K562 (cell line): ENCODE measurements at regions not wholly inside any gene's neighbourhood (a gene's known extent, or its start where the extent isn't known, plus 50 kb on each side); places are given as distances from the start of the nearest gene placed in this dataset.

ENCODE experiments used
- ATAC-seq: fragments of 200-7000 bp; cut with Tn5 transposase; 3 replicates; pipeline ENCODE4 v1.9.1; 2020; ENCODE audit warnings: moderate library complexity
- BruUV-seq: library from RNA; stranded (reverse); fragments of 400-500 nt; replicated peaks from 2 replicates; lab custom pipeline; 2021; lab: Mats Ljungman, UMichigan
- CTCF ChIA-PET: fragments of 300-600 bp; formaldehyde crosslinking; extraction: SDS; loops from one replicate; lab custom pipeline; 2021; ENCODE audit warnings: low intra/inter-chr PET ratio; lab: Yijun Ruan, JAX
- POLR2A ChIA-PET: fragments of 300-600, 350-650 bp; sonication (Branson Sonifier 250); formaldehyde crosslinking; extraction: SDS; loops from one replicate; lab custom pipeline; 2021; ENCODE audit warnings: antibody characterized with exemption, inconsistent platforms; lab: Yijun Ruan, JAX
- DNase-seq, 4 experiments: peaks; one replicate each; pipeline versions ENCODE4 v3.0.0 to v3.0.0-alpha.2; 2011 to 2018; ENCODE audit warnings: low spot score in 3 of 4, mixed read lengths in 3 of 4; ENCODE audit errors: extremely low read depth in 1 of 4
- FAIRE-seq: peaks from 2 replicates; lab custom pipeline; 2011; peaks lifted over from hg19 to GRCh38; lab: Jason Lieb, UNC
- H2AFZ ChIP-seq: 2 replicates; pipeline ENCODE4 v1.6.0; 2011; ENCODE audit warnings: low read depth, low read length, control low read depth, inconsistent platforms
- H3K27ac ChIP-seq: fragments of 200-600 bp; 3 replicates; pipeline ENCODE4 v1.8.0; 2011; ENCODE audit warnings: low read depth, mild to moderate bottlenecking, control low read depth, inconsistent platforms, low read length, moderate library complexity, mixed read lengths; ENCODE audit errors: extremely low read depth
- H3K27me3 ChIP-seq, 2 experiments: fragments of 300-600 bp in 1 of 2; 2 replicates in 1 of 2; 3 replicates in 1 of 2; pipeline versions ENCODE4 v1.6.0 to v1.8.0; 2011; ENCODE audit warnings: inconsistent platforms in 2 of 2, low read length in 2 of 2, mild to moderate bottlenecking in 1 of 2, mixed read lengths in 1 of 2, moderate library complexity in 1 of 2; ENCODE audit not compliant: control insufficient read depth in 2 of 2, insufficient read depth in 2 of 2
- H3K36me3 ChIP-seq: fragments of 300-600 bp; 3 replicates; pipeline ENCODE4 v1.8.0; 2011; ENCODE audit warnings: mild to moderate bottlenecking, low read length, inconsistent platforms; ENCODE audit not compliant: control insufficient read depth, insufficient read depth
- H3K4me1 ChIP-seq, 2 experiments: fragments of 200-600 bp in 1 of 2; replicated peaks in 1 of 2; 2 replicates in 1 of 2; 3 replicates in 1 of 2; pipeline versions ENCODE4 v1.5.1 to v1.8.0; 2011; ENCODE audit warnings: inconsistent platforms in 2 of 2, low read length in 2 of 2, mild to moderate bottlenecking in 1 of 2, mixed read lengths in 1 of 2, moderate library complexity in 1 of 2; ENCODE audit not compliant: control insufficient read depth in 2 of 2, insufficient read depth in 2 of 2
- H3K4me2 ChIP-seq: 2 replicates; pipeline ENCODE4 v1.6.1; 2011; ENCODE audit warnings: low read length, control low read depth, inconsistent platforms, mixed read lengths; ENCODE audit not compliant: insufficient read depth
- H3K4me3 ChIP-seq: fragments of 200-600 bp; sonication (generic), shearing (Covaris generic); 2 replicates; pipeline ENCODE4 v1.5.1; 2016; ENCODE audit warnings: control low read depth, inconsistent platforms
- H3K79me2 ChIP-seq: fragments of 200-600 bp; 3 replicates; pipeline ENCODE4 v1.8.0; 2011; ENCODE audit warnings: low read length, inconsistent platforms; ENCODE audit not compliant: control insufficient read depth, insufficient read depth
- H3K9ac ChIP-seq, 2 experiments: 2 replicates each; pipeline versions ENCODE4 v1.6.0 to v1.6.1; 2011; ENCODE audit warnings: low read depth in 2 of 2, low read length in 2 of 2, control low read depth in 1 of 2, inconsistent platforms in 1 of 2, mild to moderate bottlenecking in 1 of 2, mixed read lengths in 1 of 2; ENCODE audit not compliant: insufficient read depth in 1 of 2
- H3K9me1 ChIP-seq: one replicate; pipeline ENCODE4 v1.6.0; 2011; ENCODE audit warnings: inconsistent platforms, mild to moderate bottlenecking, low read length, moderate library complexity; ENCODE audit not compliant: control insufficient read depth, insufficient read depth
- H3K9me3 ChIP-seq: replicated peaks from 2 replicates; pipeline ENCODE4 v1.5.1; 2011; ENCODE audit warnings: low read depth, low read length, inconsistent platforms; ENCODE audit not compliant: control insufficient read depth, insufficient read depth
- H4K20me1 ChIP-seq: replicated peaks from 2 replicates; pipeline ENCODE4 v1.6.1; 2011; ENCODE audit warnings: low read length, inconsistent platforms, mixed read lengths; ENCODE audit not compliant: control insufficient read depth, insufficient read depth
- HCFC1 ChIP-seq: IDR thresholded peaks from 2 replicates; pipeline ENCODE4 v1.6.1; 2012; ENCODE audit warnings: low read depth, low read length, improper control_type of control experiment
- NFXL1 ChIP-seq: fragments of 450-650 bp; formaldehyde crosslinking; IDR thresholded peaks from 2 replicates; pipeline ENCODE4 v1.4.0; 2021; ENCODE audit warnings: mild to moderate bottlenecking
- POLR2G ChIP-seq: fragments of 200-400 bp; formaldehyde crosslinking; IDR thresholded peaks from 2 replicates; pipeline ENCODE4 v1.6.1; 2017; ENCODE audit warnings: low read depth, mild to moderate bottlenecking, antibody characterized with exemption, low read length, moderate library complexity
- ZNF699 ChIP-seq: fragments of 250-450 bp; sonication (Bioruptor Pico); IDR thresholded peaks from 2 replicates; pipeline ENCODE4 v1.8.0; 2021; ENCODE audit warnings: mild to moderate bottlenecking, moderate library complexity; ENCODE audit not compliant: insufficient replicate concordance
- WGBS: fragments of 100-300 bp; shearing (Covaris generic); methylation state at CpG from one replicate; pipeline ENCODE4 v1.1.6; 2016; ENCODE audit warnings: low coverage, mixed read lengths; ENCODE audit not compliant: insufficient coverage; ENCODE audit errors: missing lambda C conversion rate; 5-methylcytosine and 5-hydroxymethylcytosine counted together
- in situ Hi-C: fragments of 300-500 bp; cut with MboI; formaldehyde crosslinking; loops from 4 replicates; pipeline ENCODE4 v1.15.0; 2018; ENCODE audit warnings: inconsistent platforms, mixed read lengths
- intact Hi-C: fragments of 100-400 bp; cut with micrococcal nuclease; formaldehyde crosslinking; loops from 2 replicates; pipeline ENCODE4 v1.14.2; 2022
- TF ChIP-seq, protein P1 (sequence below): IDR thresholded peaks from 2 replicates; pipeline ENCODE4 v1.6.1; 2012; ENCODE audit warnings: low read depth, low read length, improper control_type of control experiment, borderline replicate concordance
- TF ChIP-seq, protein P2 (sequence below): fragments of 250-450 bp; sonication (Bioruptor Pico); IDR thresholded peaks from 2 replicates; pipeline ENCODE4 v1.5.1; 2021; ENCODE audit warnings: mild to moderate bottlenecking
- TF ChIP-seq, protein P3 (sequence below): fragments of 450-650 bp; IDR thresholded peaks from 2 replicates; pipeline ENCODE4 v1.6.1; 2016; ENCODE audit warnings: low read depth
- TF ChIP-seq, protein P4 (sequence below): IDR thresholded peaks from 2 replicates; pipeline ENCODE4 v1.6.1; 2016; ENCODE audit warnings: missing genetic modification characterization, missing compliant biosample characterization

DNA sequence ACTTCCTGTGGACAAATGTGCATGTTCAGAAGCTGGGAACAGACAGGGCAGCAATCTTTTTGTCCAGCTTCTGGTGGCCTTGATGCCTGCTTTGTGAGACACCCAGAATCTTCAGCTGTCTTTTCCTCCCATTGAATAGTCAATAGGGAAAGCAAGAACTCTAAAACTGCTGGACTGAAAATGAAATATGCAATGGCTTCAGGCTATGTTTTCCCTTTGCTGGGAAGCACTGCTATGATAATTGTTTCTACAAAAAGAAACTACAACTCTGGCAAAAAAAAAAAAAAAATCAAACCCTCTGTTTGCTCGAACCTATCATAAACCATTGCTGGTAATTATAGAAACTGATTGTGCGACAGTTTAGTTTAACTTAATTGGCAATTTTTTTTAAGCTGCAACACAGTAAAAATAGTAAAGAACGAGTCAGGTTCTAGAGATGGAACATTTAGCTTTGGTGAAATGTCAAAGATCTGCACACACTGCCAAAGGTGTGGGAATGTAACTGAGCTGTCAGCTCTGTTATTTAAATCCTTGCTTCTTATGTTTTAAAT lies 79.1 kb upstream of the NEUROD6 start:
- WGBS: 0% methylated on average over 3 of the region's 3 CpGs
- Histone ChIP-seq H2AFZ (no peak overlapping the region), H3K9me3 (no peaks in the 10 kb centered on the region), H4K20me1 (no peaks in the 10 kb centered on the region), H3K36me3 (no peaks in the 10 kb centered on the region), H3K9me1 (no peaks in the 10 kb centered on the region), H3K27ac (no peak overlapping the region), H3K79me2 (no peaks in the 10 kb centered on the region), H3K4me2 (no peak overlapping the region), H3K9ac (no peak overlapping the region), H3K4me3 (no peak overlapping the region), H3K4me1 (no peaks in the 10 kb centered on the region), H3K27me3 (no peaks in the 10 kb centered on the region; a peak in 1 of 5 replicates)
- ATAC-seq (no peak), DNase-seq (no peak), FAIRE-seq (no peak)
- CTCF ChIA-PET: no interaction called here
- intact Hi-C loops (no loop called here), in situ Hi-C loops (no loop called here)
- POLR2A ChIA-PET: no interaction called here
- BruUV-seq: no TSS peak
- TF ChIP-seq ZNF699 (CRISPR knock-in tag): no peak
- TF ChIP-seq, protein P1, sequence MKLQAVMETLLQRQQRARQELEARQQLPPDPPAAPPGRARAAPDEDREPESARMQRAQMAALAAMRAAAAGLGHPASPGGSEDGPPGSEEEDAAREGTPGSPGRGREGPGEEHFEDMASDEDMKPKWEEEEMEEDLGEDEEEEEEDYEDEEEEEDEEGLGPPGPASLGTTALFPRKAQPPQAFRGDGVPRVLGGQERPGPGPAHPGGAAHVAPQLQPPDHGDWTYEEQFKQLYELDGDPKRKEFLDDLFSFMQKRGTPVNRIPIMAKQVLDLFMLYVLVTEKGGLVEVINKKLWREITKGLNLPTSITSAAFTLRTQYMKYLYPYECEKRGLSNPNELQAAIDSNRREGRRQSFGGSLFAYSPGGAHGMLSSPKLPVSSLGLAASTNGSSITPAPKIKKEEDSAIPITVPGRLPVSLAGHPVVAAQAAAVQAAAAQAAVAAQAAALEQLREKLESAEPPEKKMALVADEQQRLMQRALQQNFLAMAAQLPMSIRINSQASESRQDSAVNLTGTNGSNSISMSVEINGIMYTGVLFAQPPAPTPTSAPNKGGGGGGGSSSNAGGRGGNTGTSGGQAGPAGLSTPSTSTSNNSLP: no peak
- TF ChIP-seq, protein P2, sequence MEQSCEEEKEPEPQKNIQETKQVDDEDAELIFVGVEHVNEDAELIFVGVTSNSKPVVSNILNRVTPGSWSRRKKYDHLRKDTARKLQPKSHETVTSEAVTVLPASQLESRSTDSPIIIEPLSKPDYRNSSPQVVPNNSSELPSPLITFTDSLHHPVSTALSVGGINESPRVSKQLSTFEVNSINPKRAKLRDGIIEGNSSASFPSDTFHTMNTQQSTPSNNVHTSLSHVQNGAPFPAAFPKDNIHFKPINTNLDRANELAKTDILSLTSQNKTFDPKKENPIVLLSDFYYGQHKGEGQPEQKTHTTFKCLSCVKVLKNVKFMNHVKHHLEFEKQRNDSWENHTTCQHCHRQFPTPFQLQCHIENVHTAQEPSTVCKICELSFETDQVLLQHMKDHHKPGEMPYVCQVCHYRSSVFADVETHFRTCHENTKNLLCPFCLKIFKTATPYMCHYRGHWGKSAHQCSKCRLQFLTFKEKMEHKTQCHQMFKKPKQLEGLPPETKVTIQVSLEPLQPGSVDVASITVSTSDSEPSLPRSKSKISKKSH: no peak
- TF ChIP-seq POLR2G: no peak
- TF ChIP-seq NFXL1 (CRISPR knock-in tag): no peak
- TF ChIP-seq, protein P3, sequence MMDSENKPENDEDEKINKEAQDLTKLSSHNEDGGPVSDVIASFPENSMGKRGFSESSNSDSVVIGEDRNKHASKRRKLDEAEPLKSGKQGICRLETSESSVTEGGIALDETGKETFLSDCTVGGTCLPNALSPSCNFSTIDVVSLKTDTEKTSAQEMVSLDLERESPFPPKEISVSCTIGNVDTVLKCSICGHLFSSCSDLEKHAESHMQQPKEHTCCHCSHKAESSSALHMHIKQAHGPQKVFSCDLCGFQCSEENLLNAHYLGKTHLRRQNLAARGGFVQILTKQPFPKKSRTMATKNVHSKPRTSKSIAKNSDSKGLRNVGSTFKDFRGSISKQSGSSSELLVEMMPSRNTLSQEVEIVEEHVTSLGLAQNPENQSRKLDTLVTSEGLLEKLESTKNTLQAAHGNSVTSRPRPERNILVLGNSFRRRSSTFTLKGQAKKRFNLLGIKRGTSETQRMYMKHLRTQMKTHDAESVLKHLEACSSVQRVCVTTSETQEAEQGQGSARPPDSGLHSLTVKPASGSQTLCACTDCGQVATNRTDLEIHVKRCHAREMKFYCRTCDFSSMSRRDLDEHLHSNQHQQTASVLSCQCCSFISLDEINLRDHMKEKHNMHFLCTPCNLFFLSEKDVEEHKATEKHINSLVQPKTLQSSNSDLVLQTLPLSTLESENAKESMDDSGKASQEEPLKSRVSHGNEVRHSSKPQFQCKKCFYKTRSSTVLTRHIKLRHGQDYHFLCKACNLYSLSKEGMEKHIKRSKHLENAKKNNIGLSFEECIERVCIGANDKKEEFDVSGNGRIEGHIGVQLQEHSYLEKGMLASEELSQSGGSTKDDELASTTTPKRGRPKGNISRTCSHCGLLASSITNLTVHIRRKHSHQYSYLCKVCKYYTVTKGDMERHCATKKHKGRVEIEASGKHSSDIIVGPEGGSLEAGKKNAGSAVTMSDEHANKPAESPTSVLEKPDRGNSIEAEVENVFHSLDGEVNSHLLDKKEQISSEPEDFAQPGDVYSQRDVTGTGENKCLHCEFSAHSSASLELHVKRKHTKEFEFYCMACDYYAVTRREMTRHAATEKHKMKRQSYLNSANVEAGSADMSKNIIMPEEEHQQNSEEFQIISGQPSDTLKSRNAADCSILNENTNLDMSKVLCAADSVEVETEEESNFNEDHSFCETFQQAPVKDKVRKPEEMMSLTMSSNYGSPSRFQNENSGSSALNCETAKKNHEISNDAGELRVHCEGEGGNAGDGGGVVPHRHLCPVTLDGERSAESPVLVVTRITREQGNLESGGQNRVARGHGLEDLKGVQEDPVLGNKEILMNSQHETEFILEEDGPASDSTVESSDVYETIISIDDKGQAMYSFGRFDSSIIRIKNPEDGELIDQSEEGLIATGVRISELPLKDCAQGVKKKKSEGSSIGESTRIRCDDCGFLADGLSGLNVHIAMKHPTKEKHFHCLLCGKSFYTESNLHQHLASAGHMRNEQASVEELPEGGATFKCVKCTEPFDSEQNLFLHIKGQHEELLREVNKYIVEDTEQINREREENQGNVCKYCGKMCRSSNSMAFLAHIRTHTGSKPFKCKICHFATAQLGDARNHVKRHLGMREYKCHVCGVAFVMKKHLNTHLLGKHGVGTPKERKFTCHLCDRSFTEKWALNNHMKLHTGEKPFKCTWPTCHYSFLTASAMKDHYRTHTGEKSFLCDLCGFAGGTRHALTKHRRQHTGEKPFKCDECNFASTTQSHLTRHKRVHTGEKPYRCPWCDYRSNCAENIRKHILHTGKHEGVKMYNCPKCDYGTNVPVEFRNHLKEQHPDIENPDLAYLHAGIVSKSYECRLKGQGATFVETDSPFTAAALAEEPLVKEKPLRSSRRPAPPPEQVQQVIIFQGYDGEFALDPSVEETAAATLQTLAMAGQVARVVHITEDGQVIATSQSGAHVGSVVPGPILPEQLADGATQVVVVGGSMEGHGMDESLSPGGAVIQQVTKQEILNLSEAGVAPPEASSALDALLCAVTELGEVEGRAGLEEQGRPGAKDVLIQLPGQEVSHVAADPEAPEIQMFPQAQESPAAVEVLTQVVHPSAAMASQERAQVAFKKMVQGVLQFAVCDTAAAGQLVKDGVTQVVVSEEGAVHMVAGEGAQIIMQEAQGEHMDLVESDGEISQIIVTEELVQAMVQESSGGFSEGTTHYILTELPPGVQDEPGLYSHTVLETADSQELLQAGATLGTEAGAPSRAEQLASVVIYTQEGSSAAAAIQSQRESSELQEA: no peak
- TF ChIP-seq, protein P4, sequence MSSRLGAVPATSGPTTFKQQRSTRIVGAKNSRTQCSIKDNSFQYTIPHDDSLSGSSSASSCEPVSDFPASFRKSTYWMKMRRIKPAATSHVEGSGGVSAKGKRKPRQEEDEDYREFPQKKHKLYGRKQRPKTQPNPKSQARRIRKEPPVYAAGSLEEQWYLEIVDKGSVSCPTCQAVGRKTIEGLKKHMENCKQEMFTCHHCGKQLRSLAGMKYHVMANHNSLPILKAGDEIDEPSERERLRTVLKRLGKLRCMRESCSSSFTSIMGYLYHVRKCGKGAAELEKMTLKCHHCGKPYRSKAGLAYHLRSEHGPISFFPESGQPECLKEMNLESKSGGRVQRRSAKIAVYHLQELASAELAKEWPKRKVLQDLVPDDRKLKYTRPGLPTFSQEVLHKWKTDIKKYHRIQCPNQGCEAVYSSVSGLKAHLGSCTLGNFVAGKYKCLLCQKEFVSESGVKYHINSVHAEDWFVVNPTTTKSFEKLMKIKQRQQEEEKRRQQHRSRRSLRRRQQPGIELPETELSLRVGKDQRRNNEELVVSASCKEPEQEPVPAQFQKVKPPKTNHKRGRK (tag): no peak
- no peak for TF ChIP-seq HCFC1
